H1 (cell line): ENCODE measurements at regions not wholly inside any gene's neighbourhood (a gene's known extent, or its start where the extent isn't known, plus 50 kb on each side); places are given as distances from the start of the nearest gene placed in this dataset.

Experiments
- CTCF ChIA-PET: fragments of 300-600 bp; sonication (Branson Sonifier 250); formaldehyde crosslinking; loops from one replicate; lab custom pipeline; 2021; ENCODE audit not compliant: partially characterized antibody; lab: Charles Lee
- POLR2A ChIA-PET: fragments of 300-600 bp; sonication (Branson Sonifier 250); formaldehyde crosslinking; loops from one replicate; lab custom pipeline; 2021; ENCODE audit warnings: inconsistent platforms; ENCODE audit not compliant: partially characterized antibody; lab: Charles Lee
- DNase-seq, 2 experiments: peaks; one replicate each; pipeline versions ENCODE4 v3.0.0 to v3.0.0-alpha.2; 2010 to 2022; ENCODE audit warnings: low spot score in 2 of 2, low read depth in 1 of 2, mixed read lengths in 1 of 2
- FAIRE-seq: peaks from 2 replicates; lab custom pipeline; 2011; peaks lifted over from hg19 to GRCh38; lab: Jason Lieb, UNC
- H2AFZ ChIP-seq: 2 replicates; pipeline ENCODE4 v1.8.1; 2012; ENCODE audit warnings: low read length, inconsistent platforms
- H2AK5ac ChIP-seq: 2 replicates; pipeline ENCODE4 v1.6.1; 2013; ENCODE audit warnings: low read depth, low read length
- H2BK120ac ChIP-seq: replicated peaks from 2 replicates; pipeline ENCODE3; 2013; ENCODE audit warnings: low read depth, low read length, inconsistent platforms
- H2BK12ac ChIP-seq: 2 replicates; pipeline ENCODE4 v1.6.1; 2013; ENCODE audit warnings: low read depth, low read length
- H2BK15ac ChIP-seq: 2 replicates; pipeline ENCODE4 v1.6.1; 2013; ENCODE audit warnings: low read length
- H2BK20ac ChIP-seq: 2 replicates; pipeline ENCODE4 v1.6.1; 2013; ENCODE audit warnings: low read length
- H2BK5ac ChIP-seq: 2 replicates; pipeline ENCODE4 v1.6.1; 2013; ENCODE audit warnings: low read depth, low read length
- H3K14ac ChIP-seq: 2 replicates; pipeline ENCODE4 v1.6.1; 2013; ENCODE audit warnings: inconsistent platforms; ENCODE audit not compliant: insufficient read length
- H3K18ac ChIP-seq: 2 replicates; pipeline ENCODE4 v1.6.1; 2013; ENCODE audit warnings: low read length; ENCODE audit errors: extremely low read depth
- H3K23ac ChIP-seq: 2 replicates; pipeline ENCODE4 v1.6.1; 2013; ENCODE audit warnings: inconsistent platforms; ENCODE audit not compliant: insufficient read length
- H3K23me2 ChIP-seq: 2 replicates; pipeline ENCODE4 v1.6.1; 2013; ENCODE audit warnings: low read depth, low read length
- H3K27ac ChIP-seq: 2 replicates; pipeline ENCODE4 v1.6.1; 2011; ENCODE audit warnings: low read depth, low read length, inconsistent platforms
- H3K27me3 ChIP-seq, 4 experiments: replicated peaks in 1 of 4; 1 replicate in 1 of 4; 2 replicates in 3 of 4; pipeline versions ENCODE4 v1.6.1 to v1.8.1; 2011 to 2013; ENCODE audit warnings: low read length in 3 of 4, mild to moderate bottlenecking in 3 of 4, inconsistent platforms in 2 of 4, mixed read lengths in 2 of 4, moderate library complexity in 1 of 4; ENCODE audit not compliant: control insufficient read depth in 3 of 4, insufficient read depth in 3 of 4; ENCODE audit errors: extremely low read depth in 1 of 4
- H3K36me3 ChIP-seq, 4 experiments: 2 replicates each; pipeline versions ENCODE4 v1.6.1 to v1.8.1; 2011 to 2013; ENCODE audit warnings: mild to moderate bottlenecking in 4 of 4, low read length in 3 of 4, moderate library complexity in 2 of 4, control low read depth in 1 of 4, inconsistent platforms in 1 of 4; ENCODE audit not compliant: insufficient read depth in 4 of 4, control insufficient read depth in 2 of 4
- H3K4ac ChIP-seq: replicated peaks from 2 replicates; pipeline ENCODE3; 2013; ENCODE audit warnings: low read length, low read depth, mixed read lengths, inconsistent platforms; ENCODE audit not compliant: insufficient read length
- H3K4me1 ChIP-seq, 4 experiments: replicated peaks in 1 of 4; 1 replicate in 1 of 4; 2 replicates in 3 of 4; pipeline versions ENCODE4 v1.6.1 to v1.8.1; 2011 to 2013; ENCODE audit warnings: low read length in 3 of 4, inconsistent platforms in 2 of 4, mixed read lengths in 1 of 4; ENCODE audit not compliant: insufficient read depth in 4 of 4, control insufficient read depth in 3 of 4
- H3K4me2 ChIP-seq, 2 experiments: 2 replicates each; pipeline versions ENCODE4 v1.6.1 to v1.8.1; 2011 to 2013; ENCODE audit warnings: low read depth in 2 of 2, low read length in 2 of 2, control low read depth in 1 of 2, inconsistent platforms in 1 of 2, mild to moderate bottlenecking in 1 of 2; ENCODE audit not compliant: insufficient read depth in 1 of 2
- H3K4me3 ChIP-seq, 4 experiments: fragments of 200-600, 300-600 bp in 1 of 4; sonication (generic), shearing (Covaris generic), sonication (Bioruptor Twin) in 1 of 4; 2 replicates each; pipeline versions ENCODE4 v1.5.1 to v1.8.1; 2011 to 2016; ENCODE audit warnings: low read length in 4 of 4, low read depth in 3 of 4, control low read depth in 2 of 4, inconsistent platforms in 2 of 4, mild to moderate bottlenecking in 2 of 4, mixed read lengths in 1 of 4, moderate library complexity in 1 of 4; ENCODE audit not compliant: insufficient read depth in 2 of 4; ENCODE audit errors: extremely low read depth in 1 of 4
- H3K56ac ChIP-seq: replicated peaks from 2 replicates; pipeline ENCODE3; 2013; ENCODE audit warnings: low read depth, mild to moderate bottlenecking, mixed read lengths, low read length, inconsistent platforms; ENCODE audit not compliant: insufficient read length
- H3K79me1 ChIP-seq: 2 replicates; pipeline ENCODE4 v1.6.1; 2013; ENCODE audit warnings: low read depth, low read length, control low read depth
- H3K79me2 ChIP-seq, 2 experiments: 2 replicates each; pipeline versions ENCODE4 v1.6.1 to v1.8.1; 2012 to 2013; ENCODE audit warnings: low read length in 2 of 2, mild to moderate bottlenecking in 2 of 2, inconsistent platforms in 1 of 2; ENCODE audit not compliant: insufficient read depth in 2 of 2, control insufficient read depth in 1 of 2
- H3K9ac ChIP-seq, 4 experiments: replicated peaks in 1 of 4; 1 replicate in 1 of 4; 2 replicates in 3 of 4; pipeline versions ENCODE4 v1.6.1 to v1.8.1; 2011 to 2013; ENCODE audit warnings: low read depth in 3 of 4, low read length in 3 of 4, control low read depth in 2 of 4, mild to moderate bottlenecking in 2 of 4, moderate library complexity in 2 of 4, inconsistent platforms in 1 of 4; ENCODE audit errors: extremely low read depth in 1 of 4
- H3K9me3 ChIP-seq, 2 experiments: 2 replicates each; pipeline versions ENCODE4 v1.6.1 to v1.8.1; 2012 to 2013; ENCODE audit warnings: mild to moderate bottlenecking in 2 of 2, moderate library complexity in 2 of 2, control low read depth in 1 of 2, inconsistent platforms in 1 of 2, low read depth in 1 of 2, low read length in 1 of 2, mixed read lengths in 1 of 2; ENCODE audit not compliant: insufficient read depth in 2 of 2
- H4K20me1 ChIP-seq, 2 experiments: replicated peaks in 1 of 2; 2 replicates each; pipeline versions ENCODE3 to v1.8.1; 2011 to 2013; ENCODE audit warnings: inconsistent platforms in 2 of 2, low read length in 2 of 2, mild to moderate bottlenecking in 1 of 2; ENCODE audit not compliant: insufficient read depth in 2 of 2, control insufficient read depth in 1 of 2
- H4K5ac ChIP-seq: 2 replicates; pipeline ENCODE4 v1.6.1; 2013; ENCODE audit warnings: low read length, low read depth, mixed read lengths, inconsistent platforms; ENCODE audit not compliant: insufficient read length
- H4K8ac ChIP-seq: 2 replicates; pipeline ENCODE4 v1.8.0; 2013; ENCODE audit warnings: mild to moderate bottlenecking, moderate library complexity, low read length, inconsistent platforms; ENCODE audit not compliant: insufficient read depth; ENCODE audit errors: extremely low read depth
- H4K91ac ChIP-seq: replicated peaks from 2 replicates; pipeline ENCODE3; 2013; ENCODE audit warnings: low read length, mixed read lengths, inconsistent platforms; ENCODE audit not compliant: insufficient read length
- BACH1 ChIP-seq: IDR thresholded peaks from 2 replicates; pipeline ENCODE4 v1.6.1; 2012; ENCODE audit warnings: low read length, improper control_type of control experiment
- CEBPB ChIP-seq: IDR thresholded peaks from 2 replicates; pipeline ENCODE4 v1.6.1; 2012; ENCODE audit warnings: low read depth, low read length
- CREB1 ChIP-seq: IDR thresholded peaks from 2 replicates; pipeline ENCODE4 v1.6.1; 2012; ENCODE audit warnings: inconsistent platforms
- EP300 ChIP-seq, 2 experiments: IDR thresholded peaks; 1 replicate in 1 of 2; 2 replicates in 1 of 2; pipeline ENCODE4 v1.6.1; 2011 to 2012; ENCODE audit warnings: low read depth in 2 of 2, low read length in 2 of 2, mild to moderate bottlenecking in 2 of 2, borderline replicate concordance in 1 of 2, inconsistent platforms in 1 of 2, moderate library complexity in 1 of 2
- JUN ChIP-seq: IDR thresholded peaks from 2 replicates; pipeline ENCODE4 v1.6.1; 2011; ENCODE audit warnings: low read depth, mild to moderate bottlenecking, improper control_type of control experiment, low read length
- KDM4A ChIP-seq: IDR thresholded peaks from one replicate; pipeline ENCODE4 v1.7.1; 2012; ENCODE audit warnings: low read depth, mild to moderate bottlenecking, moderate library complexity, low read length, inconsistent platforms; ENCODE audit not compliant: severe bottlenecking
- KDM5A ChIP-seq: fragments of 200-600 bp; IDR thresholded peaks from 2 replicates; pipeline ENCODE4 v1.7.1; 2012; ENCODE audit warnings: mild to moderate bottlenecking, low read length, inconsistent platforms, mixed read lengths
- MAX ChIP-seq: IDR thresholded peaks from 2 replicates; pipeline ENCODE4 v1.6.1; 2012; ENCODE audit warnings: inconsistent platforms
- NRF1 ChIP-seq: IDR thresholded peaks from 2 replicates; pipeline ENCODE4 v1.6.1; 2011; ENCODE audit warnings: mild to moderate bottlenecking, low read depth, low read length, improper control_type of control experiment
- POLR2AphosphoS5 ChIP-seq: IDR thresholded peaks from 2 replicates; pipeline ENCODE4 v1.6.1; 2011; ENCODE audit warnings: low read depth, low read length
- POU5F1 ChIP-seq: IDR thresholded peaks from 2 replicates; pipeline ENCODE4 v1.6.1; 2011; ENCODE audit warnings: low read depth, mild to moderate bottlenecking, low read length, moderate library complexity
- TAF1 ChIP-seq: IDR thresholded peaks from 2 replicates; pipeline ENCODE4 v1.6.1; 2011; ENCODE audit warnings: mild to moderate bottlenecking, low read depth, low read length
- TCF12 ChIP-seq: IDR thresholded peaks from 2 replicates; pipeline ENCODE4 v1.6.1; 2011; ENCODE audit warnings: low read depth, mild to moderate bottlenecking, low read length
- TEAD4 ChIP-seq: IDR thresholded peaks from 2 replicates; pipeline ENCODE4 v1.6.1; 2012; ENCODE audit warnings: low read depth, low read length, inconsistent platforms, mixed read lengths
- USF2 ChIP-seq: IDR thresholded peaks from 2 replicates; pipeline ENCODE4 v1.6.1; 2011; ENCODE audit warnings: low read length, improper control_type of control experiment
- WGBS, 2 experiments: shearing (Covaris generic) in 1 of 2; methylation state at CpG; one replicate each; pipeline versions ENCODE4 v1.1.6 to v1.1.7; 2013 to 2015; ENCODE audit warnings: low lambda C conversion rate in 2 of 2, mixed read lengths in 2 of 2, inconsistent platforms in 1 of 2, low coverage in 1 of 2, missing lambda C conversion rate in 1 of 2; ENCODE audit not compliant: insufficient replicate concordance in 2 of 2, insufficient coverage in 1 of 2, insufficient read length in 1 of 2; ENCODE audit errors: extremely low coverage in 1 of 2, missing lambda C conversion rate in 1 of 2; 5-methylcytosine and 5-hydroxymethylcytosine counted together

- Histone ChIP-seq H3K36me3 (no peaks in the 10 kb centered on the region), H2BK120ac (no peak overlapping the region), H2AFZ (no peak overlapping the region), H3K27ac (no peak overlapping the region), H2BK12ac (no peak overlapping the region), H2BK15ac (no peak overlapping the region), H3K9ac (no peak overlapping the region), H3K23me2 (no peaks in the 10 kb centered on the region), H3K56ac (no peak overlapping the region), H3K4me3 (no peak overlapping the region), H3K4me1 (peaks cover 0 to 7% (median 0%) of the 10 kb centered on the region in 4 experiments; a peak in 2 of 7 replicates), H3K79me1 (no peaks in the 10 kb centered on the region), H3K27me3 (0 out of 7 replicates have a peak, but pooled peaks cover 0 to 2% (median 0%) of the 10 kb centered on the region in 4 experiments), H3K14ac (no peak overlapping the region)
- ChIA-PET POLR2A (no interaction called here), CTCF (no interaction called here)
- FAIRE-seq, result no peak
- WGBS, 2 experiments, result 90% methylated on average over 4 of the region's 4 CpGs; no CpG with 5 or more reads in 1 of the 2 experiments
- TF ChIP-seq NRF1, result no peak
- no peak for TF ChIP-seq BACH1
- TF ChIP-seq TAF1, result no peak
- no peak for TF ChIP-seq TCF12
- no peak for TF ChIP-seq EP300 (IDR thresholded peaks at IDR 0.05; ENCODE audit: borderline replicate concordance in 1 of 2, low read depth in 2 of 2, low read length in 2 of 2)
- TF ChIP-seq KDM4A, result no peak
- TF ChIP-seq MAX, result no peak
- TF ChIP-seq USF2, result no peak
- no peak for TF ChIP-seq CREB1
- no peak for TF ChIP-seq POLR2AphosphoS5
- TF ChIP-seq POU5F1, result no peak
- TF ChIP-seq KDM5A, result no peak
- no peak for TF ChIP-seq CEBPB
- no peak for TF ChIP-seq TEAD4
- TF ChIP-seq JUN, result no peak
- TF ChIP-seq, all 59 proteins: peak for 0
- Histone ChIP-seq H3K79me2 (no peaks in the 10 kb centered on the region), H4K8ac (no peak overlapping the region), H4K20me1 (no peaks in the 10 kb centered on the region), H3K9me3 (0 out of 4 replicates have a peak, but pooled peaks cover 0 to 1% of the 10 kb centered on the region in 2 experiments), H3K23ac (no peak overlapping the region), H4K5ac (no peak overlapping the region), H4K91ac (no peak overlapping the region), H3K4me2 (no peak overlapping the region), H2BK5ac (no peak overlapping the region), H3K4ac (no peak overlapping the region), H3K18ac (no peak overlapping the region), H2BK20ac (no peak overlapping the region), H2AK5ac (no peak overlapping the region)
- no peak for DNase-seq
Measured at GRCh38 chrX:40462795-40463194, 118.0 kb upstream of the ATP6AP2 start.
